GM18519 (cell line): ENCODE measurements at regions not wholly inside any gene's neighbourhood (a gene's known extent, or its start where the extent isn't known, plus 50 kb on each side); places are given as distances from the start of the nearest gene placed in this dataset.
"Not testable (repeated sequence)": the region's sequence is repeated elsewhere in the genome, so short reads cannot be mapped to it uniquely, and the experiment has no call there.

Source experiments
- ATAC-seq: cut with Tn5 transposase; IDR thresholded peaks from one replicate; pipeline ENCODE4 v1.9.1; 2021; ENCODE audit warnings: mild to moderate bottlenecking, moderate library complexity; ENCODE audit not compliant: unreplicated experiment, low FRiP score

GRCh38 chr13:112217431-112217830, 150.5 kb downstream of the SOX1 start:
- ATAC-seq = no peak

- no peak for ATAC-seq
Measured at GRCh38 chr13:112218416-112218815, 151.5 kb downstream of the SOX1 start.

- no peak for ATAC-seq
Measured at GRCh38 chr13:112219740-112220139, 152.8 kb downstream of the SOX1 start.

- no peak for ATAC-seq
Measured at GRCh38 chr13:112220296-112220875, 153.4 kb downstream of the SOX1 start.

GRCh38 chr13:112220925-112221324, 154.0 kb downstream of the SOX1 start:
- no peak for ATAC-seq

GRCh38 chr13:112222971-112223370, 153.2 kb upstream of the SPACA7 start:
- no peak for ATAC-seq

GRCh38 chr13:112223929-112224328, 152.2 kb upstream of the SPACA7 start:
- not testable (repeated sequence) for ATAC-seq

- no peak for ATAC-seq
Measured at GRCh38 chr13:112225429-112226090, 150.6 kb upstream of the SPACA7 start.

GRCh38 chr13:112226320-112227002, 149.7 kb upstream of the SPACA7 start:
- ATAC-seq = no peak

- ATAC-seq = no peak
Measured at GRCh38 chr13:112227031-112227430, 149.1 kb upstream of the SPACA7 start.

- ATAC-seq = no peak
Measured at GRCh38 chr13:112229445-112229844, 146.7 kb upstream of the SPACA7 start.

GRCh38 chr13:112229992-112230872, 145.9 kb upstream of the SPACA7 start:
- ATAC-seq = no peak

GRCh38 chr13:112231451-112232083, 144.6 kb upstream of the SPACA7 start:
- no peak for ATAC-seq

- ATAC-seq = no peak
Measured at GRCh38 chr13:112233256-112233655, 142.9 kb upstream of the SPACA7 start.

GRCh38 chr13:112233716-112234115, 142.4 kb upstream of the SPACA7 start:
- ATAC-seq = no peak

- no peak for ATAC-seq
Measured at GRCh38 chr13:112234131-112234875, 141.9 kb upstream of the SPACA7 start.

- ATAC-seq = no peak
Measured at GRCh38 chr13:112236016-112236415, 140.1 kb upstream of the SPACA7 start.

GRCh38 chr13:112236539-112237197, 139.5 kb upstream of the SPACA7 start:
- ATAC-seq = no peak

GRCh38 chr13:112238436-112238995, 137.6 kb upstream of the SPACA7 start:
- no peak for ATAC-seq
